Adrenal gland (tissue), 9 donors: ENCODE measurements at regions not wholly inside any gene's neighbourhood (a gene's known extent, or its start where the extent isn't known, plus 50 kb on each side); places are given as distances from the start of the nearest gene placed in this dataset.

Source experiments
- DNase-seq, 7 donors: peaks; one replicate each; pipeline ENCODE4 v3.0.0-alpha.2; 2019 to 2020
- H3K27ac ChIP-seq, 5 donors: fragments of 200-600 bp; sonication (generic) in 4 of 5; 1 replicate in 3 of 5; 2 replicates in 2 of 5; pipeline versions ENCODE4 v1.5.1 to v1.8.0; 2016 to 2020; ENCODE audit warnings: mild to moderate bottlenecking in 1 of 5
- H3K27me3 ChIP-seq: fragments of 200-600 bp; 2 replicates; pipeline ENCODE4 v1.8.0; 2021
- H3K36me3 ChIP-seq, 2 donors: fragments of 200-600 bp; replicated peaks in 1 of 2; 1 replicate in 1 of 2; 2 replicates in 1 of 2; pipeline versions ENCODE4 v1.5.1 to v1.8.0; 2018 to 2022
- H3K4me1 ChIP-seq, 2 donors: fragments of 200-600 bp; replicated peaks in 1 of 2; 1 replicate in 1 of 2; 2 replicates in 1 of 2; pipeline versions ENCODE4 v1.5.1 to v1.8.0; 2018 to 2021
- H3K4me3 ChIP-seq, 4 donors: fragments of 200-600 bp; sonication (generic) in 3 of 4; one replicate each; pipeline ENCODE4 v1.5.1; 2016 to 2018
- H3K9me3 ChIP-seq, 3 donors: fragments of 200-600 bp; sonication (generic) in 1 of 3; replicated peaks in 1 of 3; 1 replicate in 2 of 3; 2 replicates in 1 of 3; pipeline versions ENCODE4 v1.5.1 to v1.8.0; 2016 to 2021
- POLR2A ChIP-seq, 2 donors: fragments of 450-650 bp; IDR thresholded peaks; one replicate each; pipeline ENCODE4 v1.6.1; 2017; ENCODE audit warnings: antibody characterized with exemption in 2 of 2, mild to moderate bottlenecking in 2 of 2, moderate library complexity in 1 of 2
- WGBS, 4 donors: extraction: QIAGEN DNeasy Blood & Tissue Kit in 2 of 4; methylation state at CpG; one replicate each; pipeline versions ENCODE4 v1.1.5 to v1.1.7; 2013 to 2017; 5-methylcytosine and 5-hydroxymethylcytosine counted together
- intact Hi-C, 2 donors: fragments of 100-400 bp; cut with DNase I; formaldehyde crosslinking; loops; one replicate each; pipeline versions ENCODE4 v1.14.1 to v1.15.0; 2022 to 2023
- TF ChIP-seq, protein P1 (sequence below), 6 experiments: fragments of 450-650 bp in 4 of 6; fragments of 200-600 bp in 2 of 6; sonication (generic) in 1 of 6; IDR thresholded peaks; 1 replicate in 5 of 6; 2 replicates in 1 of 6; pipeline versions ENCODE4 v1.5.1 to v1.8.0; 2016 to 2021; ENCODE audit warnings: antibody characterized with exemption in 6 of 6, mild to moderate bottlenecking in 2 of 6, moderate library complexity in 1 of 6
- donor health status: healthy with polysubstance abuse.
- donor health status: Bipolar disorder and iron deficiency.
- donor health status: DM: yes; HTN: yes; CAD: no.
- donor health status: DM: no; HTN: no; CAD: no.
- donor health status: DM: no; HTN: no; CAD: no.

DNA sequence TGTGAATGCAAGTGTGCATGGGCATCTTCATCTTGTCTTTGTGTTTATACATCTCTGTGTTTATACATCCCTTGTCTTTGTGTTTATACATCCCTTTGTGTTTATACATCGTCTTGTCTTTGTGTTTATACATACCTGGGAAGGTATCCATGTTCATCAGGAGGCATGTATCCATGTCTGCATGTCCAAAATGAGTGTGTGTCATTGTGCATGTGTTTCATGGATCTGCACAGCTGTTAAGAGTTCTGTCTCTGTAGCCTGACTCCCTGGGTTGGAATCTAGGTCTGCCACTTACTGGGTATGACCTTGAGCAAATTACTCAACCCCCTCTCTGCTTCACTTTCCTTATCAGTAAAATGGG is 50.1 kb upstream of the SIRPA start:
- H3K4me3 ChIP-seq, result no peak overlapping the region
- WGBS, 4 donors, result 25 to 49% (median 36%) methylated on average over 1 of the region's 1 CpG
- no peaks in the 10 kb centered on the region for H3K27me3 ChIP-seq
- TF ChIP-seq, protein P1, sequence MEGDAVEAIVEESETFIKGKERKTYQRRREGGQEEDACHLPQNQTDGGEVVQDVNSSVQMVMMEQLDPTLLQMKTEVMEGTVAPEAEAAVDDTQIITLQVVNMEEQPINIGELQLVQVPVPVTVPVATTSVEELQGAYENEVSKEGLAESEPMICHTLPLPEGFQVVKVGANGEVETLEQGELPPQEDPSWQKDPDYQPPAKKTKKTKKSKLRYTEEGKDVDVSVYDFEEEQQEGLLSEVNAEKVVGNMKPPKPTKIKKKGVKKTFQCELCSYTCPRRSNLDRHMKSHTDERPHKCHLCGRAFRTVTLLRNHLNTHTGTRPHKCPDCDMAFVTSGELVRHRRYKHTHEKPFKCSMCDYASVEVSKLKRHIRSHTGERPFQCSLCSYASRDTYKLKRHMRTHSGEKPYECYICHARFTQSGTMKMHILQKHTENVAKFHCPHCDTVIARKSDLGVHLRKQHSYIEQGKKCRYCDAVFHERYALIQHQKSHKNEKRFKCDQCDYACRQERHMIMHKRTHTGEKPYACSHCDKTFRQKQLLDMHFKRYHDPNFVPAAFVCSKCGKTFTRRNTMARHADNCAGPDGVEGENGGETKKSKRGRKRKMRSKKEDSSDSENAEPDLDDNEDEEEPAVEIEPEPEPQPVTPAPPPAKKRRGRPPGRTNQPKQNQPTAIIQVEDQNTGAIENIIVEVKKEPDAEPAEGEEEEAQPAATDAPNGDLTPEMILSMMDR (IDR thresholded peaks at IDR 0.05), result no peak
- no peak for TF ChIP-seq POLR2A (IDR thresholded peaks at IDR 0.05)
- H3K9me3 ChIP-seq, result no peaks in the 10 kb centered on the region
- intact Hi-C loops, result no loop called here
- DNase-seq, result no peak
- H3K36me3 ChIP-seq, result no peaks in the 10 kb centered on the region
- H3K4me1 ChIP-seq, result peaks cover 7 to 15% of the 10 kb centered on the region in 2 donors
- H3K27ac ChIP-seq, result no peak overlapping the region

DNA sequence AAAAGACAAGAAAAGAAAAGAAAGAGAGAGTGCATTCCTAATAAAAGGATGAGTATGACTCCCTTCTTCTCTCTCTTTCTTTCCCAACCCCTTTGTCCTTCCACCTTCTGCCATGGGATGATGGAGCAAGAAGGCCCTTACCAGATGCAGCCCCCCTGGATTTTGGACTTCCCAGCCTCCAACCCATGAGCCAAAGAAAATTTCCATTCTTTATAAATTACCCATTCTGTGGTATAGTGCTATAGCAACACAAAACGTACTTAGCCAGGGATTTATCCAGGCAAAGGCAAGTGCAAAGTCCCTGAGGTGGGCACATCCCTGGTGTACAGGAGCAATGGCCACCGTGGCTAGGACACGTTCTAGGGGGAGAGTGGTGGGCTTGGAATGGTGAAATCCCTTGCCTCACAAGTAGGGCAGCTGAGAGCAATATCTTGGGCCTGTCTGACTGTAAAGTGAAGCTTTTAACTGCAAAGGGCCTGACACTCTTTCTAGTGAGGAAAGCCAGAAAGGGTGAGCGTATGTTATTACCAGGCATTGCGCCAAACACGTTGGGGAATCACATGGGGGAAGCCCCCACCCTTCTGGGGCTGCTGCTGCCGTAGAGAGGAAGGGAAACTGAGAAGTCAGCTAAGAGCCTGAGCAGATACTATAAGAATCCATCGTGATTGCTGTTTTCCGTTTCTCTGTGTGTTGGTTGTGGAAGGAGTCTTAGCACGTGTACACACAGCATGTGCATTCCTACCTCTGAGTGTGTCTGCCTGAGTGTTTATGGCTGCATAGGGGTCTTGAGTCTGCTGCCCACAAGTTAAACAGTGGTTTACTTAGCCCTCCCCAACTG is 50.7 kb upstream of the SIRPA start:
- no peak for TF ChIP-seq POLR2A (IDR thresholded peaks at IDR 0.05)
- TF ChIP-seq, protein P1 (IDR thresholded peaks at IDR 0.05), result no peak
- peak in 5 of 7 donors; percentile 47 to 72 (median 64) for DNase-seq

DNA sequence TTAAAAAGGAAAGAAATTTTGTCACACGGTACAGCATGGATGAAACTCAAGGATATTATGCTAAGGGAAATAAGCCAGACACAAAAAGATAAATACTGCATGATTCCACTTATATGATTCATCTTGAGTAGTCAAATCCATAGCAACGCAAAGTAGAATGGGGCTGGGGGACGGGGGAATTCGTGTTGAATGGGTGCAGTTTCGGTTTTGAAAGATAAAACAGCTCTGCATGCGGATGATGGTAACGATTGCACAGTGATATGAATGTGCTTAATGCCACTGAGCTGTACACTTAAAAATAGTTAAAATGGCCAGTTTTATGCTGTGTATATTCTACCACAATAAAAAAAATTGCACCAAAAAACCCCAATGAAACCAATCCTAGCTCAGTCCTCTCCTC is 52.9 kb upstream of the SIRPA start:
- H3K36me3 ChIP-seq, result no peaks in the 10 kb centered on the region
- 80 to 88% (median 84%) methylated on average over 7 of the region's 7 CpGs for WGBS, 4 donors
- H3K27ac ChIP-seq, result peak overlapping the region in 1 of 5 donors; percentile 37
- intact Hi-C loops, result no loop called here
- TF ChIP-seq POLR2A (IDR thresholded peaks at IDR 0.05), result no peak
- TF ChIP-seq, protein P1 (IDR thresholded peaks at IDR 0.05), result no peak
- H3K4me3 ChIP-seq, result no peak overlapping the region
- H3K9me3 ChIP-seq, result no peaks in the 10 kb centered on the region
- no peak for DNase-seq
- H3K27me3 ChIP-seq, result no peaks in the 10 kb centered on the region
- H3K4me1 ChIP-seq, result peaks cover 7 to 15% of the 10 kb centered on the region in 2 donors

More for the DNA sequence above, 50.7 kb upstream of the SIRPA start:
- 40 to 47% (median 43%) methylated on average over 8 to 10 of the region's 10 CpGs for WGBS, 4 donors
- H3K9me3 ChIP-seq, result no peaks in the 10 kb centered on the region
- peaks cover 7 to 15% of the 10 kb centered on the region in 2 donors for H3K4me1 ChIP-seq
- no peaks in the 10 kb centered on the region for H3K36me3 ChIP-seq
- no peaks in the 10 kb centered on the region for H3K27me3 ChIP-seq
- H3K27ac ChIP-seq, result no peak overlapping the region
- intact Hi-C loops, result no loop called here
- no peak overlapping the region for H3K4me3 ChIP-seq

DNA sequence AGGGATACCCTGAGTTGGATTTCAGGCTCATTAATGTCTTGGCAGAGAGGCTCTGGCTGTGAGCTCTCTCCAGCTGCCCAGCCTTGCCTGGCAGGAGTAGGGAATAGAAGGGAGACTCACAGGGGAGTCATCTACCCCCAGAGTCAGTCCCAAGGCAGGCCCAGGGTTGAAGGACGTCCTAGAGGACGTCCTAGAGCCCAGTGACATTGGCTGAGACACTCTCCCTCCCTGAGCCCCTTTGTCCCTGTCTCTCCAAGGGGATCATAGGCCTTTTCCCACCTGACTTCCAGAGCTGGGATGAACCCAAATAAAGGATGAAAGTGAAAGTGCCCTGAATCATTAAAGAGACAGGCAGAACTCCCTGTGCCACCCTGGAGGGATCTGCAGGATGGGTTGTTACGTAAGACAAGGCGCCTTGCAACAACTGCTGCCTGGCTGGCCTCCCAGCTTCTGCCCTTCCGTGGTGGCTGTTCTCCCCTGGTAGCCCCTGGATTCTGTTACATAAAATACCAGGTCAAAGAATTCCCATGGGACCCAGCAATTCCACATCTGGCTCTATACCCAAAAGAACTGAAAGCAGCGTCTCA is 53.6 kb upstream of the SIRPA start:
- Histone ChIP-seq H3K36me3 (no peaks in the 10 kb centered on the region), H3K27ac (peak overlapping the region in 4 of 5 donors; percentile 37 to 86 (median 70)), H3K4me3 (no peak overlapping the region), H3K4me1 (peaks cover 7 to 15% of the 10 kb centered on the region in 2 donors), H3K9me3 (no peaks in the 10 kb centered on the region), H3K27me3 (no peaks in the 10 kb centered on the region)
- peak in 1 of 2 donors; percentile 21 for TF ChIP-seq POLR2A (IDR thresholded peaks at IDR 0.05)
- TF ChIP-seq, protein P1 (IDR thresholded peaks at IDR 0.05), result no peak
- intact Hi-C loops, result no loop called here
- 33 to 44% (median 38%) methylated on average over 4 to 6 of the region's 6 CpGs for WGBS, 4 donors
- DNase-seq, result peak in 6 of 7 donors; percentile 57 to 82 (median 72)
